ENCODE measurements at regions not wholly inside any gene's neighbourhood (a gene's known extent, or its start where the extent isn't known, plus 50 kb on each side); places are given as distances from the start of the nearest gene placed in this dataset.

DNA sequence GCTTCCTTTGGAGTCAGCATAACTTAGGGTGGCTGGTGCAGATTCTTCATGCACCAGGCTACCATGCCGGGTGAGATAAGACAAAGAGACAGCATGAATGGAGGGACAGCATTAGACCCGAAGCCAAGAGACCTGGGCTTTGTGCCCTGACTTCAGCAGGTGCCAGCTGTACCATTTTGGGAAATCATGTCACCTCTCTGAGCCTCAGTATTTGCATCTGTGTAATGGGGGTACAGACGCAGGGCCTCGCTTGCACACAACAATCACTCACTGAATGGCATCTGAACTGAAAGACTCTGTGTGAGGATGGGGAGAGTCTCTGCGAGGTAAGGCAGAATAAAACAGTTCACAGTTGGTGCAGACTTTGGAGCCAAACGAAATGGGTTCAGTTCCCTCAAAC lies 1053.7 kb downstream of the VRK1 start:
- no peak overlapping the region for H3K4ac ChIP-seq (ENCODE audit: low read depth, low read length)
- TF ChIP-seq BHLHE40 (IDR thresholded peaks at IDR 0.05; ENCODE audit: low read depth, low read length) (no peak), MAZ (IDR thresholded peaks at IDR 0.05; ENCODE audit: borderline replicate concordance, low read depth, low read length) (no peak), SMC3 (IDR thresholded peaks at IDR 0.05; ENCODE audit: low read depth, low read length) (no peak), RCOR1 (IDR thresholded peaks at IDR 0.05; ENCODE audit: insufficient replicate concordance, low read length) (no peak), FOS (IDR thresholded peaks at IDR 0.05; ENCODE audit: low read depth, low read length) (no peak), CHD1 (IDR thresholded peaks at IDR 0.05; ENCODE audit: low read depth, low read length) (no peak)
- H2BK120ac ChIP-seq (ENCODE audit: low read depth, low read length) = no peak overlapping the region
- 67% methylated on average over 3 of the region's 6 CpGs; no CpG with 5 or more reads in 1 of the 2 experiments for WGBS, 2 experiments (ENCODE audit: extremely low coverage in 2 of 2, insufficient read length in 1 of 2)
- H4K20me1 ChIP-seq (ENCODE audit: insufficient read depth, low read length) = no peaks in the 10 kb centered on the region
- H3K4me2 ChIP-seq (ENCODE audit: low read depth, low read length) = no peak overlapping the region
- H3K9me1 ChIP-seq (ENCODE audit: insufficient read depth, low read length) = no peaks in the 10 kb centered on the region
- H3K9me3 ChIP-seq (ENCODE audit: control insufficient read depth, insufficient read depth, low read length) = peaks cover 28% of the 10 kb centered on the region
- ATAC-seq (ENCODE audit: low read depth) (no peak), DNase-seq (no peak)
- no peaks in the 10 kb centered on the region for H3K27me3 ChIP-seq (ENCODE audit: control insufficient read depth, insufficient read depth, low read length)
- in situ Hi-C loops (cut with MboI; ENCODE audit: low sequenced_read_pairs) = no loop called here
- no peak overlapping the region for H3K18ac ChIP-seq (ENCODE audit: low read depth, low read length)
- no peaks in the 10 kb centered on the region for H3K79me1 ChIP-seq (ENCODE audit: low read depth in 1 of 2, low read length in 2 of 2)
- no TSS peak for BruUV-seq (replicated peaks)
- H4K5ac ChIP-seq (ENCODE audit: low read depth, low read length) = no peak overlapping the region
- no peak overlapping the region for H2BK20ac ChIP-seq (ENCODE audit: low read depth, low read length)
- H3K9ac ChIP-seq (ENCODE audit: low read depth, low read length) = no peak overlapping the region
- no peak overlapping the region for H3K14ac ChIP-seq (replicated peaks; ENCODE audit: low read depth, low read length)
- POLR2A ChIA-PET (ENCODE audit: unreplicated experiment) = no interaction called here
- no peak overlapping the region for H2BK5ac ChIP-seq (ENCODE audit: low read depth, low read length, poor library complexity, severe bottlenecking)
- no peak overlapping the region for H3K23ac ChIP-seq (ENCODE audit: low read depth, low read length)
- no peak overlapping the region for H3K27ac ChIP-seq (ENCODE audit: insufficient read depth, low read length)
- no peaks in the 10 kb centered on the region for H3K4me1 ChIP-seq (ENCODE audit: control insufficient read depth, insufficient read depth, low read length)
- dilution Hi-C loops (cut with HindIII; ENCODE audit: low sequenced_read_pairs, unreplicated experiment) = no loop called here
- no peaks in the 10 kb centered on the region for H3K36me3 ChIP-seq (ENCODE audit: control insufficient read depth, insufficient read depth, low read length)
- no peak overlapping the region for H3K4me3 ChIP-seq (ENCODE audit: insufficient read depth, low read depth, low read length)
- no peak overlapping the region for H2AFZ ChIP-seq (replicated peaks; ENCODE audit: low read length, poor library complexity)
- intact Hi-C loops (cut with micrococcal nuclease) = no loop called here
- H4K8ac ChIP-seq (ENCODE audit: low read depth in 2 of 2, low read length in 2 of 2) = no peak overlapping the region
- no peak overlapping the region for H2BK15ac ChIP-seq (ENCODE audit: low read depth, low read length)
- no peak overlapping the region for H4K91ac ChIP-seq (ENCODE audit: insufficient read depth, low read depth, low read length)
- H3K56ac ChIP-seq (ENCODE audit: extremely low read depth, insufficient read depth, low read length) = no peak overlapping the region
- CTCF ChIA-PET = no interaction called here
- no peak overlapping the region for H2AK5ac ChIP-seq (ENCODE audit: low read depth, low read length)
- no peak overlapping the region for H2AK9ac ChIP-seq (replicated peaks; ENCODE audit: low read depth, low read length, poor library complexity)

Measured in IMR-90 (cell line).